Gastrocnemius medialis (tissue), 4 donors: ENCODE measurements at regions not wholly inside any gene's neighbourhood (a gene's known extent, or its start where the extent isn't known, plus 50 kb on each side); places are given as distances from the start of the nearest gene placed in this dataset.

Experiments used
- CTCF ChIP-seq, 5 experiments: fragments of 450-650 bp in 3 of 5; fragments of 200-600 bp in 2 of 5; sonication (generic) in 2 of 5; IDR thresholded peaks in 4 of 5; conservative IDR thresholded peaks in 1 of 5; 1 replicate in 4 of 5; 2 replicates in 1 of 5; pipeline ENCODE4 v1.5.1; 2016 to 2019; ENCODE audit warnings: antibody characterized with exemption in 5 of 5, mild to moderate bottlenecking in 3 of 5, moderate library complexity in 3 of 5
- POLR2A ChIP-seq, 2 donors: fragments of 450-650 bp; IDR thresholded peaks; one replicate each; pipeline ENCODE4 v1.6.1; 2017; ENCODE audit warnings: antibody characterized with exemption in 2 of 2, mild to moderate bottlenecking in 2 of 2, moderate library complexity in 2 of 2

GRCh38 chr2:168355121-168355520 lies 101.0 kb upstream of the CERS6 start:
- TF ChIP-seq CTCF (IDR thresholded peaks at IDR 0.05 in 4 of 5, conservative IDR thresholded peaks at IDR 0.05 in 1 of 5) (no peak), POLR2A (IDR thresholded peaks at IDR 0.05) (no peak)
